ENCODE measurements at regions not wholly inside any gene's neighbourhood (a gene's known extent, or its start where the extent isn't known, plus 50 kb on each side); places are given as distances from the start of the nearest gene placed in this dataset.

DNA sequence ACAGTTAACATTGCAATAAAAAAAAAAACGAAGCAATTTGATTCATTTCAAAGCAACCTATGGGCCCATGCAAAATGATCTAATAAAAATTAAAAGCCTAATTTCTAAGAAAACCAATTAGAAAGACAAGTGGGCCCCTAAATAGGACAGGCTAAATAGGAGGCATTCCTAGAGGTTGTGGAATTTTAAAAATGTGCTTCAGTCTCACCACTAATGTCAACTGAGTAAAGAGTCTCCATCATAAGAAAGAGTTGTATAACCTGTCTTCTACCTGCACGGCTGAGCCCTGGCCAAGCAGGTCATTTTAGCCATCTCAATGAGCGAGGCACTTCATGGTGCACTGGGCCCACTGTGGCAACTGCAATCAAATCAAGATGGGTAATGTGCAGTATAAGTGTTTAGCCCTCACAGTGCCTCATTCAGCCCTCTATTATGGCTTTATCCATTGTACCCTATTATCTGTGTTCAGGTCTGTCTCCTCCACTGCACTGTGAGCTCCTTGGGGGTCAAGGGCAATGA, 76.4 kb downstream of the PRSS23 start:
- H3K27me3 ChIP-seq (replicated peaks in 1 of 4; ENCODE audit: control insufficient read depth in 3 of 4, extremely low read depth in 1 of 4, insufficient read depth in 3 of 4, low read length in 3 of 4), result no peaks in the 10 kb centered on the region
- no peak overlapping the region; the same call in 1 of the 2 replicates for H2BK15ac ChIP-seq (ENCODE audit: low read length)
- H3K23ac ChIP-seq (ENCODE audit: insufficient read length), result no peak overlapping the region
- H3K79me1 ChIP-seq (ENCODE audit: low read depth, low read length), result no peaks in the 10 kb centered on the region
- CTCF ChIA-PET (ENCODE audit: partially characterized antibody), result interaction anchor here (0.8 kb wide), 1 partner anchor 11 kb away, joined by 3 read pairs; no protein-coding TSS in a partner anchor
- H2BK20ac ChIP-seq (ENCODE audit: low read length), result no peak overlapping the region
- H4K91ac ChIP-seq (replicated peaks; ENCODE audit: insufficient read length, low read length), result no peak overlapping the region
- no peak overlapping the region for H3K4ac ChIP-seq (replicated peaks; ENCODE audit: insufficient read length, low read depth, low read length)
- peaks cover 0 to 5% (median under 1%) of the 10 kb centered on the region in 4 experiments; a peak in 2 of 7 replicates for H3K4me1 ChIP-seq (replicated peaks in 1 of 4; ENCODE audit: control insufficient read depth in 3 of 4, insufficient read depth in 4 of 4, low read length in 3 of 4)
- no peaks in the 10 kb centered on the region; a peak in 1 of 8 replicates for H3K36me3 ChIP-seq (ENCODE audit: control insufficient read depth in 2 of 4, insufficient read depth in 4 of 4, low read length in 3 of 4)
- no peak overlapping the region for H4K5ac ChIP-seq (ENCODE audit: insufficient read length, low read depth, low read length)
- H2BK12ac ChIP-seq (ENCODE audit: low read depth, low read length), result 0 out of 2 replicates have a peak overlapping the region, but pooled peaks have one; percentile 27
- no peak overlapping the region for H3K9ac ChIP-seq (replicated peaks in 1 of 4; ENCODE audit: extremely low read depth in 1 of 4, low read depth in 3 of 4, low read length in 3 of 4)
- H3K27ac ChIP-seq (ENCODE audit: low read depth, low read length), result no peak overlapping the region
- H2AK5ac ChIP-seq (ENCODE audit: low read depth, low read length), result no peak overlapping the region
- DNase-seq (ENCODE audit: low read depth in 1 of 2, low spot score in 2 of 2) (no peak), FAIRE-seq (no peak)
- no peaks in the 10 kb centered on the region for H3K79me2 ChIP-seq (ENCODE audit: control insufficient read depth in 1 of 2, insufficient read depth in 2 of 2, low read length in 2 of 2)
- POLR2A ChIA-PET (ENCODE audit: partially characterized antibody), result no interaction called here
- no peak overlapping the region for H3K18ac ChIP-seq (ENCODE audit: extremely low read depth, low read length)
- H3K9me3 ChIP-seq (ENCODE audit: insufficient read depth in 2 of 2, low read depth in 1 of 2, low read length in 1 of 2), result peaks cover 0 to 9% of the 10 kb centered on the region in 2 experiments; a peak in 1 of 4 replicates
- H4K20me1 ChIP-seq (replicated peaks in 1 of 2; ENCODE audit: control insufficient read depth in 1 of 2, insufficient read depth in 2 of 2, low read length in 2 of 2), result no peaks in the 10 kb centered on the region
- no peak overlapping the region for H3K14ac ChIP-seq (ENCODE audit: insufficient read length)
- H4K8ac ChIP-seq (ENCODE audit: extremely low read depth, insufficient read depth, low read length), result no peak overlapping the region
- no peak overlapping the region for H2BK120ac ChIP-seq (replicated peaks; ENCODE audit: low read depth, low read length)
- H2BK5ac ChIP-seq (ENCODE audit: low read depth, low read length), result no peak overlapping the region
- H3K4me3 ChIP-seq (ENCODE audit: extremely low read depth in 1 of 4, insufficient read depth in 2 of 4, low read depth in 3 of 4, low read length in 4 of 4), result no peak overlapping the region
- no peaks in the 10 kb centered on the region for H3K23me2 ChIP-seq (ENCODE audit: low read depth, low read length)
- no peak overlapping the region for H2AFZ ChIP-seq (ENCODE audit: low read length)
- WGBS, 2 experiments (ENCODE audit: extremely low coverage in 1 of 2, insufficient coverage in 1 of 2, insufficient read length in 1 of 2, insufficient replicate concordance in 2 of 2, low coverage in 1 of 2, low lambda C conversion rate in 2 of 2, missing lambda C conversion rate in 1 of 2), result 88% methylated on average over 3 of the region's 3 CpGs; no CpG with 5 or more reads in 1 of the 2 experiments
- no peak overlapping the region for H3K56ac ChIP-seq (replicated peaks; ENCODE audit: insufficient read length, low read depth, low read length)
- no peak for TF ChIP-seq ASH2L (IDR thresholded peaks at IDR 0.05; ENCODE audit: low read length)
- no peak for TF ChIP-seq SAP30 (IDR thresholded peaks at IDR 0.05; ENCODE audit: insufficient read depth, insufficient replicate concordance, low read length)
- no peak for TF ChIP-seq JUND (IDR thresholded peaks at IDR 0.05; ENCODE audit: low read length)
- TF ChIP-seq, protein P1, sequence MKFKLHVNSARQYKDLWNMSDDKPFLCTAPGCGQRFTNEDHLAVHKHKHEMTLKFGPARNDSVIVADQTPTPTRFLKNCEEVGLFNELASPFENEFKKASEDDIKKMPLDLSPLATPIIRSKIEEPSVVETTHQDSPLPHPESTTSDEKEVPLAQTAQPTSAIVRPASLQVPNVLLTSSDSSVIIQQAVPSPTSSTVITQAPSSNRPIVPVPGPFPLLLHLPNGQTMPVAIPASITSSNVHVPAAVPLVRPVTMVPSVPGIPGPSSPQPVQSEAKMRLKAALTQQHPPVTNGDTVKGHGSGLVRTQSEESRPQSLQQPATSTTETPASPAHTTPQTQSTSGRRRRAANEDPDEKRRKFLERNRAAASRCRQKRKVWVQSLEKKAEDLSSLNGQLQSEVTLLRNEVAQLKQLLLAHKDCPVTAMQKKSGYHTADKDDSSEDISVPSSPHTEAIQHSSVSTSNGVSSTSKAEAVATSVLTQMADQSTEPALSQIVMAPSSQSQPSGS (IDR thresholded peaks at IDR 0.05; ENCODE audit: low read length), result no peak
- no peak for TF ChIP-seq HDAC2 (IDR thresholded peaks at IDR 0.05; ENCODE audit: borderline replicate concordance in 1 of 2, low read depth in 2 of 2, low read length in 2 of 2)
- no peak for TF ChIP-seq NANOG (IDR thresholded peaks at IDR 0.05; ENCODE audit: insufficient read depth, low read depth, low read length, poor library complexity, severe bottlenecking)
- no peak overlapping the region for H3K4me2 ChIP-seq (ENCODE audit: insufficient read depth in 1 of 2, low read depth in 2 of 2, low read length in 2 of 2)
